ENCODE measurements at regions not wholly inside any gene's neighbourhood (a gene's known extent, or its start where the extent isn't known, plus 50 kb on each side); places are given as distances from the start of the nearest gene placed in this dataset.

- in situ Hi-C loops (cut with HindIII; ENCODE audit: low pct_unique_long_range_greater_than_20kb, low sequenced_read_pairs): no loop called here
- no peak for TF ChIP-seq SIN3A (IDR thresholded peaks at IDR 0.05; ENCODE audit: borderline replicate concordance, insufficient read depth, low read depth, low read length)
- TF ChIP-seq POLR2AphosphoS5 (IDR thresholded peaks at IDR 0.05; ENCODE audit: low read depth, low read length): no peak
- TF ChIP-seq, protein P1, sequence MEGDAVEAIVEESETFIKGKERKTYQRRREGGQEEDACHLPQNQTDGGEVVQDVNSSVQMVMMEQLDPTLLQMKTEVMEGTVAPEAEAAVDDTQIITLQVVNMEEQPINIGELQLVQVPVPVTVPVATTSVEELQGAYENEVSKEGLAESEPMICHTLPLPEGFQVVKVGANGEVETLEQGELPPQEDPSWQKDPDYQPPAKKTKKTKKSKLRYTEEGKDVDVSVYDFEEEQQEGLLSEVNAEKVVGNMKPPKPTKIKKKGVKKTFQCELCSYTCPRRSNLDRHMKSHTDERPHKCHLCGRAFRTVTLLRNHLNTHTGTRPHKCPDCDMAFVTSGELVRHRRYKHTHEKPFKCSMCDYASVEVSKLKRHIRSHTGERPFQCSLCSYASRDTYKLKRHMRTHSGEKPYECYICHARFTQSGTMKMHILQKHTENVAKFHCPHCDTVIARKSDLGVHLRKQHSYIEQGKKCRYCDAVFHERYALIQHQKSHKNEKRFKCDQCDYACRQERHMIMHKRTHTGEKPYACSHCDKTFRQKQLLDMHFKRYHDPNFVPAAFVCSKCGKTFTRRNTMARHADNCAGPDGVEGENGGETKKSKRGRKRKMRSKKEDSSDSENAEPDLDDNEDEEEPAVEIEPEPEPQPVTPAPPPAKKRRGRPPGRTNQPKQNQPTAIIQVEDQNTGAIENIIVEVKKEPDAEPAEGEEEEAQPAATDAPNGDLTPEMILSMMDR (IDR thresholded peaks at IDR 0.05): no peak
- TF ChIP-seq, protein P2, sequence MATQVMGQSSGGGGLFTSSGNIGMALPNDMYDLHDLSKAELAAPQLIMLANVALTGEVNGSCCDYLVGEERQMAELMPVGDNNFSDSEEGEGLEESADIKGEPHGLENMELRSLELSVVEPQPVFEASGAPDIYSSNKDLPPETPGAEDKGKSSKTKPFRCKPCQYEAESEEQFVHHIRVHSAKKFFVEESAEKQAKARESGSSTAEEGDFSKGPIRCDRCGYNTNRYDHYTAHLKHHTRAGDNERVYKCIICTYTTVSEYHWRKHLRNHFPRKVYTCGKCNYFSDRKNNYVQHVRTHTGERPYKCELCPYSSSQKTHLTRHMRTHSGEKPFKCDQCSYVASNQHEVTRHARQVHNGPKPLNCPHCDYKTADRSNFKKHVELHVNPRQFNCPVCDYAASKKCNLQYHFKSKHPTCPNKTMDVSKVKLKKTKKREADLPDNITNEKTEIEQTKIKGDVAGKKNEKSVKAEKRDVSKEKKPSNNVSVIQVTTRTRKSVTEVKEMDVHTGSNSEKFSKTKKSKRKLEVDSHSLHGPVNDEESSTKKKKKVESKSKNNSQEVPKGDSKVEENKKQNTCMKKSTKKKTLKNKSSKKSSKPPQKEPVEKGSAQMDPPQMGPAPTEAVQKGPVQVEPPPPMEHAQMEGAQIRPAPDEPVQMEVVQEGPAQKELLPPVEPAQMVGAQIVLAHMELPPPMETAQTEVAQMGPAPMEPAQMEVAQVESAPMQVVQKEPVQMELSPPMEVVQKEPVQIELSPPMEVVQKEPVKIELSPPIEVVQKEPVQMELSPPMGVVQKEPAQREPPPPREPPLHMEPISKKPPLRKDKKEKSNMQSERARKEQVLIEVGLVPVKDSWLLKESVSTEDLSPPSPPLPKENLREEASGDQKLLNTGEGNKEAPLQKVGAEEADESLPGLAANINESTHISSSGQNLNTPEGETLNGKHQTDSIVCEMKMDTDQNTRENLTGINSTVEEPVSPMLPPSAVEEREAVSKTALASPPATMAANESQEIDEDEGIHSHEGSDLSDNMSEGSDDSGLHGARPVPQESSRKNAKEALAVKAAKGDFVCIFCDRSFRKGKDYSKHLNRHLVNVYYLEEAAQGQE (IDR thresholded peaks at IDR 0.05; ENCODE audit: insufficient read depth in 1 of 2, low read depth in 2 of 2, low read length in 1 of 2): no peak
- TF ChIP-seq TCF7L2 (IDR thresholded peaks at IDR 0.05; ENCODE audit: low read depth, low read length): no peak
- POLR2A ChIA-PET: no interaction called here
- H3K36me3 ChIP-seq (ENCODE audit: control insufficient read depth, insufficient read depth, low read length): no peaks in the 10 kb centered on the region
- BruUV-seq (replicated peaks): no TSS peak
- no peak for ATAC-seq
- H3K27me3 ChIP-seq (ENCODE audit: control insufficient read depth, insufficient read depth, low read length): no peaks in the 10 kb centered on the region
- intact Hi-C loops (cut with micrococcal nuclease; ENCODE audit: unreplicated experiment): no loop called here
- no peaks in the 10 kb centered on the region for H3K4me1 ChIP-seq (ENCODE audit: control insufficient read depth, insufficient read depth, low read length)
- no peaks in the 10 kb centered on the region for H3K9me3 ChIP-seq (ENCODE audit: control insufficient read depth, insufficient read depth, low read depth, low read length)
- H3K27ac ChIP-seq (ENCODE audit: low read length): no peak overlapping the region
- H3K4me3 ChIP-seq (ENCODE audit: low read depth in 2 of 2, low read length in 2 of 2): no peak overlapping the region
- CTCF ChIA-PET: no interaction called here
- no peak for DNase-seq (ENCODE audit: low read depth, low spot score)
Observed at GRCh38 chr12:102570256-102570655, 89.9 kb upstream of the IGF1 start.

DNA sequence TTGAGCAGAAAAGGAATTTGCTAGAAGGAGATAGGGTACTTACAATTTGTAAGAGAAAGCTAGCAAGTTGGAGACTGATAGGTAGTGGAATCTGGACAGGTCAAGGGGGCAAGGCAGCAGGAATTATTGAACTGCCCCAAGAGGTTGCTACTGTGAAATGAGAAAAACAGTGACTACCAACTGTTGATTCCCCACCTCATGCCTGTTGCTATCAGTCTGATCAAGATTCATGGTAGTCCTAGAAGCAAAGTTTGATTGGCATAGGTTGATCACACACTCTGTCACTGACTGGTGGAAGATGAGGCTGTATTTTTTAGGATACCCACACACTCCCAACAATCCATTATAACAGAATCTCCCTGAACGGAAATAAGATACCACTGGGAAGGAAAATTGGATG, 89.4 kb upstream of the IGF1 start:
- Histone ChIP-seq H3K9me3 (ENCODE audit: control insufficient read depth, insufficient read depth, low read depth, low read length) (no peaks in the 10 kb centered on the region), H3K27ac (ENCODE audit: low read length) (no peak overlapping the region), H3K27me3 (ENCODE audit: control insufficient read depth, insufficient read depth, low read length) (no peaks in the 10 kb centered on the region), H3K4me3 (ENCODE audit: low read depth in 2 of 2, low read length in 2 of 2) (no peak overlapping the region), H3K4me1 (ENCODE audit: control insufficient read depth, insufficient read depth, low read length) (no peaks in the 10 kb centered on the region), H3K36me3 (ENCODE audit: control insufficient read depth, insufficient read depth, low read length) (no peaks in the 10 kb centered on the region)
- POLR2A ChIA-PET: no interaction called here
- CTCF ChIA-PET: no interaction called here
- in situ Hi-C loops (cut with HindIII; ENCODE audit: low pct_unique_long_range_greater_than_20kb, low sequenced_read_pairs): no loop called here
- no peak for DNase-seq (ENCODE audit: low read depth, low spot score)
- no peak for TF ChIP-seq SIN3A (IDR thresholded peaks at IDR 0.05; ENCODE audit: borderline replicate concordance, insufficient read depth, low read depth, low read length)
- TF ChIP-seq, protein P1 (IDR thresholded peaks at IDR 0.05): no peak
- TF ChIP-seq, protein P2 (IDR thresholded peaks at IDR 0.05; ENCODE audit: insufficient read depth in 1 of 2, low read depth in 2 of 2, low read length in 1 of 2): no peak
- ATAC-seq: no peak
- no TSS peak for BruUV-seq (replicated peaks)
- intact Hi-C loops (cut with micrococcal nuclease; ENCODE audit: unreplicated experiment): no loop called here
